ENCODE measurements at regions not wholly inside any gene's neighbourhood (a gene's known extent, or its start where the extent isn't known, plus 50 kb on each side); places are given as distances from the start of the nearest gene placed in this dataset.
"Not testable (repeated sequence)": the region's sequence is repeated elsewhere in the genome, so short reads cannot be mapped to it uniquely, and the experiment has no call there.

GRCh38 chr22:23458663-23459541, 121.2 kb downstream of the IGLL1 start:
- no peaks in the 10 kb centered on the region for H3K36me3 Mint-ChIP-seq
- H3K4me2 ChIP-seq: no peak overlapping the region
- no peaks in the 10 kb centered on the region for H4K20me1 ChIP-seq (ENCODE audit: low read depth)
- H3K9me3 Mint-ChIP-seq: no peaks in the 10 kb centered on the region
- H3K4me1 Mint-ChIP-seq: peaks cover 33% of the 10 kb centered on the region
- H3K27me3 ChIP-seq: no peaks in the 10 kb centered on the region
- H3K4me3 Mint-ChIP-seq: no peak overlapping the region
- no peaks in the 10 kb centered on the region for H3K9me3 ChIP-seq (ENCODE audit: low read depth)
- peaks cover 5% of the 10 kb centered on the region for H3K27me3 Mint-ChIP-seq (ENCODE audit: insufficient read depth, low read depth)
- no peak for TF ChIP-seq EZH2phosphoT487 (IDR thresholded peaks at IDR 0.05)
- no peak for TF ChIP-seq EZH2 (IDR thresholded peaks at IDR 0.05)
- TF ChIP-seq, protein P1, sequence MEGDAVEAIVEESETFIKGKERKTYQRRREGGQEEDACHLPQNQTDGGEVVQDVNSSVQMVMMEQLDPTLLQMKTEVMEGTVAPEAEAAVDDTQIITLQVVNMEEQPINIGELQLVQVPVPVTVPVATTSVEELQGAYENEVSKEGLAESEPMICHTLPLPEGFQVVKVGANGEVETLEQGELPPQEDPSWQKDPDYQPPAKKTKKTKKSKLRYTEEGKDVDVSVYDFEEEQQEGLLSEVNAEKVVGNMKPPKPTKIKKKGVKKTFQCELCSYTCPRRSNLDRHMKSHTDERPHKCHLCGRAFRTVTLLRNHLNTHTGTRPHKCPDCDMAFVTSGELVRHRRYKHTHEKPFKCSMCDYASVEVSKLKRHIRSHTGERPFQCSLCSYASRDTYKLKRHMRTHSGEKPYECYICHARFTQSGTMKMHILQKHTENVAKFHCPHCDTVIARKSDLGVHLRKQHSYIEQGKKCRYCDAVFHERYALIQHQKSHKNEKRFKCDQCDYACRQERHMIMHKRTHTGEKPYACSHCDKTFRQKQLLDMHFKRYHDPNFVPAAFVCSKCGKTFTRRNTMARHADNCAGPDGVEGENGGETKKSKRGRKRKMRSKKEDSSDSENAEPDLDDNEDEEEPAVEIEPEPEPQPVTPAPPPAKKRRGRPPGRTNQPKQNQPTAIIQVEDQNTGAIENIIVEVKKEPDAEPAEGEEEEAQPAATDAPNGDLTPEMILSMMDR (IDR thresholded peaks at IDR 0.05): no peak
- H3F3A ChIP-seq (ENCODE audit: low read depth): no peaks in the 10 kb centered on the region
- no peak overlapping the region for H3K27ac ChIP-seq
- H3K4me3 ChIP-seq: no peak overlapping the region
- H3K9ac ChIP-seq: no peak overlapping the region
- no peaks in the 10 kb centered on the region for H3K4me1 ChIP-seq
- no peak overlapping the region for H3K27ac Mint-ChIP-seq
- no peaks in the 10 kb centered on the region for H3K79me2 ChIP-seq (ENCODE audit: low read depth)
- DNase-seq (ENCODE audit: low spot score): no peak
- no peak overlapping the region for H2AFZ ChIP-seq (replicated peaks)
- no peaks in the 10 kb centered on the region for H3K36me3 ChIP-seq

- Histone ChIP-seq H4K20me1 (ENCODE audit: low read depth) (no peaks in the 10 kb centered on the region), H3K9me3 (ENCODE audit: low read depth) (no peaks in the 10 kb centered on the region), H3K4me1 (no peaks in the 10 kb centered on the region), H3K4me2 (no peak overlapping the region), H3F3A (ENCODE audit: low read depth) (no peaks in the 10 kb centered on the region), H3K27me3 (no peaks in the 10 kb centered on the region), H3K9ac (no peak overlapping the region), H3K4me3 (no peak overlapping the region), H3K27ac (no peak overlapping the region), H3K36me3 (no peaks in the 10 kb centered on the region), H2AFZ (replicated peaks) (no peak overlapping the region), H3K79me2 (ENCODE audit: low read depth) (no peaks in the 10 kb centered on the region)
- no peak overlapping the region for H3K4me3 Mint-ChIP-seq
- peaks cover 7% of the 10 kb centered on the region for H3K27me3 Mint-ChIP-seq (ENCODE audit: insufficient read depth, low read depth)
- DNase-seq (ENCODE audit: low spot score): no peak
- no peak for TF ChIP-seq EZH2phosphoT487 (IDR thresholded peaks at IDR 0.05)
- TF ChIP-seq, protein P1 (IDR thresholded peaks at IDR 0.05): no peak
- TF ChIP-seq EZH2 (IDR thresholded peaks at IDR 0.05): no peak
- peaks cover 40% of the 10 kb centered on the region for H3K4me1 Mint-ChIP-seq
- peak overlapping the region; percentile 50 for H3K27ac Mint-ChIP-seq
- no peaks in the 10 kb centered on the region for H3K9me3 Mint-ChIP-seq
- no peaks in the 10 kb centered on the region for H3K36me3 Mint-ChIP-seq
These were observed 122.6 kb downstream of the IGLL1 start for GRCh38 chr22:23457380-23457985.

DNA sequence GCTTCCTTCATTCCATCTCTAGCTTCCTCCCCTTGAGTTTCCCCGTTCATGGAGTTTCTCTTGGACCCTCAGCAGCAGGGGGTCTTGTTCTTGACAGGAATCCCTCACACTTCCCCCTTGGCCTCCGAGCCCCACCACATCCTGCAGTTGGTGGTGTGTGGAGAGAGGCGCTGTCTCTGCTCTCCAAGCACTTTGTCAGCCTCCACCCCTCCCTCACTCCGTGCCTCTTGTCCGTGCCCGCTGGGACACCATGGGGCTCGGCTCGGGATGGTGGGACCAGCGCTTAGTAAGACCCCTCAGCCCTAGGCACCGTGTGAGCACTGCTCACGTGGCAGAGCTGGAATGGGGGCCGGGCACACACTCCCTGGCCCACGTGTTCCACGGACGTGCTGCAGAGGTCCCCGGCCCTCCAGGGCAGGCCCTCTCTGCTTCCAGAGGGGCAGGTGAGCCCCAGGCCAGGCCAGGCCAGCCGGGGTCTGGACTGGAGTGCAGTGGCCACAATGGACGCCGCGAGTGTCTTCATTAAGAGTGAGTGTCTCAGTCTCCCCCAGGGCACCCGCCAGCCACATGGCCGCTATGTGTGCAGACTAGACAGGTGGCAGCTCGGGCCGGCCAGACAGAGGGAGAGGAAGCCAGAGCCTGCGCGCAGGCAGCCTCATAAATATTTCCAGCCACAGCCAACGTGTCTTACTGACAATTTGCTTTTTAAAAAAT, 123.3 kb downstream of the IGLL1 start:
- not testable (repeated sequence) for H3K79me2 ChIP-seq (ENCODE audit: low read depth); DNase-seq (ENCODE audit: low spot score); H3K4me1 ChIP-seq; H2AFZ ChIP-seq (replicated peaks); H3K4me2 ChIP-seq; H4K20me1 ChIP-seq (ENCODE audit: low read depth); H3K9ac ChIP-seq; H3K9me3 Mint-ChIP-seq; H3K27me3 ChIP-seq; H3K9me3 ChIP-seq (ENCODE audit: low read depth); H3K36me3 ChIP-seq; H3K27ac ChIP-seq; H3F3A ChIP-seq (ENCODE audit: low read depth); H3K4me3 ChIP-seq; H3K36me3 Mint-ChIP-seq; H3K27ac Mint-ChIP-seq; H3K4me3 Mint-ChIP-seq; H3K27me3 Mint-ChIP-seq (ENCODE audit: insufficient read depth, low read depth)
- peaks cover 43% of the 10 kb centered on the region for H3K4me1 Mint-ChIP-seq

- peaks cover 42% of the 10 kb centered on the region for H3K4me1 Mint-ChIP-seq
- H3K79me2 ChIP-seq (ENCODE audit: low read depth); H3F3A ChIP-seq (ENCODE audit: low read depth); H3K27ac ChIP-seq; H3K4me2 ChIP-seq; H3K36me3 ChIP-seq; H3K4me3 ChIP-seq; H3K9me3 Mint-ChIP-seq; H4K20me1 ChIP-seq (ENCODE audit: low read depth); H3K4me1 ChIP-seq; H3K27ac Mint-ChIP-seq; H3K9ac ChIP-seq; H3K27me3 ChIP-seq; H3K36me3 Mint-ChIP-seq; H3K27me3 Mint-ChIP-seq (ENCODE audit: insufficient read depth, low read depth); DNase-seq (ENCODE audit: low spot score); H3K4me3 Mint-ChIP-seq; H3K9me3 ChIP-seq (ENCODE audit: low read depth); H2AFZ ChIP-seq (replicated peaks): not testable (repeated sequence)
These were observed 125.7 kb downstream of the IGLL1 start for GRCh38 chr22:23454345-23454744.

All from neural progenitor cell (in vitro differentiated cells).